C4-2B (cell line): ENCODE measurements at regions not wholly inside any gene's neighbourhood (a gene's known extent, or its start where the extent isn't known, plus 50 kb on each side); places are given as distances from the start of the nearest gene placed in this dataset.

Experiments
- CTCF ChIP-seq: fragments of 450-650 bp; conservative IDR thresholded peaks from 2 replicates; pipeline ENCODE4 v1.5.1; 2017; ENCODE audit warnings: mild to moderate bottlenecking
- ZFX ChIP-seq: fragments of 450-650 bp; IDR thresholded peaks from 2 replicates; pipeline ENCODE4 v1.6.1; 2017

- TF ChIP-seq CTCF = no peak
- no peak for TF ChIP-seq ZFX
Measured at GRCh38 chr11:105233285-105233684, 93.7 kb upstream of the CARD18 start.
